Gastrocnemius medialis (tissue), 4 donors: ENCODE measurements at regions not wholly inside any gene's neighbourhood (a gene's known extent, or its start where the extent isn't known, plus 50 kb on each side); places are given as distances from the start of the nearest gene placed in this dataset.

Experiments used
- CTCF ChIP-seq, 5 experiments: fragments of 450-650 bp in 3 of 5; fragments of 200-600 bp in 2 of 5; sonication (generic) in 2 of 5; IDR thresholded peaks in 4 of 5; conservative IDR thresholded peaks in 1 of 5; 1 replicate in 4 of 5; 2 replicates in 1 of 5; pipeline ENCODE4 v1.5.1; 2016 to 2019; ENCODE audit warnings: antibody characterized with exemption in 5 of 5, mild to moderate bottlenecking in 3 of 5, moderate library complexity in 3 of 5
- POLR2A ChIP-seq, 2 donors: fragments of 450-650 bp; IDR thresholded peaks; one replicate each; pipeline ENCODE4 v1.6.1; 2017; ENCODE audit warnings: antibody characterized with exemption in 2 of 2, mild to moderate bottlenecking in 2 of 2, moderate library complexity in 2 of 2

- TF ChIP-seq CTCF (IDR thresholded peaks at IDR 0.05 in 4 of 5, conservative IDR thresholded peaks at IDR 0.05 in 1 of 5) (no peak), POLR2A (IDR thresholded peaks at IDR 0.05) (no peak)
These were observed 756.1 kb upstream of the PCDH9 start for GRCh38 chr13:67986234-67986633.
